ENCODE measurements at regions not wholly inside any gene's neighbourhood (a gene's known extent, or its start where the extent isn't known, plus 50 kb on each side); places are given as distances from the start of the nearest gene placed in this dataset.

- ChIA-PET CTCF (no interaction called here), POLR2A (ENCODE audit: unreplicated experiment) (no interaction called here)
- Histone ChIP-seq H3K9me2 (replicated peaks; ENCODE audit: low read length) (no peaks in the 10 kb centered on the region), H3K4me1 (ENCODE audit: insufficient read depth, low read length) (no peaks in the 10 kb centered on the region), H3K27ac (ENCODE audit: low read length) (no peak overlapping the region), H3K36me3 (ENCODE audit: low read depth, low read length) (no peaks in the 10 kb centered on the region), H3F3A (ENCODE audit: low read length, unreplicated experiment) (no peaks in the 10 kb centered on the region), H4K20me1 (ENCODE audit: low read length) (no peaks in the 10 kb centered on the region), H3K9ac (ENCODE audit: low read length) (no peak overlapping the region), H3K79me2 (ENCODE audit: low read length) (no peaks in the 10 kb centered on the region), H3K4me2 (ENCODE audit: low read length) (no peak overlapping the region), H3K9me3 (ENCODE audit: low read length) (no peaks in the 10 kb centered on the region), H3K27me3 (ENCODE audit: low read length) (no peaks in the 10 kb centered on the region), H2AFZ (ENCODE audit: low read length) (no peak overlapping the region), H3K4me3 (ENCODE audit: low read length) (no peak overlapping the region)
- intact Hi-C loops (cut with micrococcal nuclease) = no loop called here
- ATAC-seq = no peak
- BruUV-seq (replicated peaks) = no TSS peak
- TF ChIP-seq, protein P1, sequence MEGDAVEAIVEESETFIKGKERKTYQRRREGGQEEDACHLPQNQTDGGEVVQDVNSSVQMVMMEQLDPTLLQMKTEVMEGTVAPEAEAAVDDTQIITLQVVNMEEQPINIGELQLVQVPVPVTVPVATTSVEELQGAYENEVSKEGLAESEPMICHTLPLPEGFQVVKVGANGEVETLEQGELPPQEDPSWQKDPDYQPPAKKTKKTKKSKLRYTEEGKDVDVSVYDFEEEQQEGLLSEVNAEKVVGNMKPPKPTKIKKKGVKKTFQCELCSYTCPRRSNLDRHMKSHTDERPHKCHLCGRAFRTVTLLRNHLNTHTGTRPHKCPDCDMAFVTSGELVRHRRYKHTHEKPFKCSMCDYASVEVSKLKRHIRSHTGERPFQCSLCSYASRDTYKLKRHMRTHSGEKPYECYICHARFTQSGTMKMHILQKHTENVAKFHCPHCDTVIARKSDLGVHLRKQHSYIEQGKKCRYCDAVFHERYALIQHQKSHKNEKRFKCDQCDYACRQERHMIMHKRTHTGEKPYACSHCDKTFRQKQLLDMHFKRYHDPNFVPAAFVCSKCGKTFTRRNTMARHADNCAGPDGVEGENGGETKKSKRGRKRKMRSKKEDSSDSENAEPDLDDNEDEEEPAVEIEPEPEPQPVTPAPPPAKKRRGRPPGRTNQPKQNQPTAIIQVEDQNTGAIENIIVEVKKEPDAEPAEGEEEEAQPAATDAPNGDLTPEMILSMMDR (conservative IDR thresholded peaks at IDR 0.05; ENCODE audit: low read depth, low read length) = peak; percentile 49
- no peak for TF ChIP-seq EZH2phosphoT487 (IDR thresholded peaks at IDR 0.05; ENCODE audit: borderline replicate concordance, low read length)
- DNase-seq = peak; percentile 34
These were observed 57.8 kb upstream of the HSPA9 start for GRCh38 chr5:138632900-138633489.

DNA sequence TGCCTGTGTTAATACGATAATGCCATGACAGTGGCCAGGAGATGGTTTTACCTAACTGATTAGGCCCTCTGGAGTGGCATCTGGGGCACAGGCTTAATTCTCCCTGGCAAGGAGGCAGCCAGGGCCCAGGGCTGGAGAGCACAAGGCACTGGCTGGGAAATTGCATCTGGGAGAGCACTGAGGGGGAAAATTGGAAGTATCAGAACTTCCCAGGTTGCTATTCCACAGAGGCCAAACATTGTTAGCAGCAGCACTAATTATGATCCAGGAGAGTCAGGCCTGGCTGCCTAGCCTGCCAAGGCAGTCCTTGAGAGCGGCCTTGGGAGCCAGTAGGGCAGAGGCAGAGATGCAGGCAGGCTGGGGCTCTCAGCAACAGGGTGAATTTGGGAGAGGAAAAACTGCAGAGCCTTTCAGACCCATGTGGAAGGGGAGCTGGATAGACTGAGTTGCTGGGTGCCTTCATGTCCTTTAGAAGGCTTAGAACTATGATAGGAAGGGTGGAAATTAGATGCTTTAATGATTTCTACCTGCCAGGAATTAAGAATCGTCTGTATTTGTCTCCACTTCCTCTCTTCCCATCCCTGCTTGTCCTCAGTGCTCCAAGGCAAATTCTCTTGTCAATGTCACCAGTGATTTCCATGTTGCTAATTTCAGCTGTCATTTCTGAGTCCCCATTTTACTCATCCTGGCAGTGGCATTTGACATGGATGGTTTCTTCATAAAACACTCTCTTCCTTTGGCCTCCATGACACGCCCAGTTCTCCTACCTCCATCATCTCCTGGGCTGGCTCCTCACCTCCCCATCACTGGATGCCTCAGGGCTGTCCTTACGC is 56.1 kb upstream of the HSPA9 start:
- TF ChIP-seq EZH2 (IDR thresholded peaks at IDR 0.05; ENCODE audit: low read length, unreplicated experiment) = no peak
- no peak for TF ChIP-seq EZH2phosphoT487 (IDR thresholded peaks at IDR 0.05; ENCODE audit: borderline replicate concordance, low read length)
- TF ChIP-seq, protein P1 (conservative IDR thresholded peaks at IDR 0.05; ENCODE audit: low read depth, low read length) = no peak
- no peaks in the 10 kb centered on the region for H4K20me1 ChIP-seq (ENCODE audit: low read length)
- H3K4me2 ChIP-seq (ENCODE audit: low read length) = no peak overlapping the region
- no TSS peak for BruUV-seq (replicated peaks)
- no peaks in the 10 kb centered on the region for H3F3A ChIP-seq (ENCODE audit: low read length, unreplicated experiment)
- H3K9ac ChIP-seq (ENCODE audit: low read length) = no peak overlapping the region
- H3K27ac ChIP-seq (ENCODE audit: low read length) = no peak overlapping the region
- no peaks in the 10 kb centered on the region for H3K9me3 ChIP-seq (ENCODE audit: low read length)
- CTCF ChIA-PET = no interaction called here
- no peak overlapping the region for H2AFZ ChIP-seq (ENCODE audit: low read length)
- H3K4me1 ChIP-seq (ENCODE audit: insufficient read depth, low read length) = no peaks in the 10 kb centered on the region
- H3K4me3 ChIP-seq (ENCODE audit: low read length) = no peak overlapping the region
- POLR2A ChIA-PET (ENCODE audit: unreplicated experiment) = no interaction called here
- ATAC-seq (no peak), DNase-seq (no peak)
- H3K9me2 ChIP-seq (replicated peaks; ENCODE audit: low read length) = no peaks in the 10 kb centered on the region
- no peaks in the 10 kb centered on the region for H3K36me3 ChIP-seq (ENCODE audit: low read depth, low read length)
- intact Hi-C loops (cut with micrococcal nuclease) = no loop called here
- no peaks in the 10 kb centered on the region for H3K27me3 ChIP-seq (ENCODE audit: low read length)
- no peaks in the 10 kb centered on the region for H3K79me2 ChIP-seq (ENCODE audit: low read length)

DNA sequence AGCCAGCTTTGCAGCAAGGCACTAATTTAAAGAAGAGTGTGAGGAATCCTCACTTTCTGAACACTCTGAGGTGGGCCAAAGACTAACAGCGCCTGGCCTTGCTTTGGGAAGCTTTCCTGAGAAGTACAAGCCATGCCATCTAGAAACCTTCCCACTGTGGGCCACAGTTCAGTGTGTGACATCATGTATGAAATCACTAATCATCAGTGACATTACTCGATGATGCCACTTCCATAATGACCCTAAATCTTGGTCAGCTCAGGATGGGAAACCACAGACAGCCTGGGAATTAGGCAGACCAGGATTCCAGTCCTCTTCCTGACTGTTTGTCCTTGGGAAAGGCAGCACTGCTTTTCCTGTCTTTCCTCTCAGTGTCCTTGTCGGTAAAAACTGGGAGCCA is 54.2 kb upstream of the HSPA9 start:
- no peaks in the 10 kb centered on the region for H3K79me2 ChIP-seq (ENCODE audit: low read length)
- no peak overlapping the region for H3K4me2 ChIP-seq (ENCODE audit: low read length)
- H3K9ac ChIP-seq (ENCODE audit: low read length) = no peak overlapping the region
- no peak overlapping the region for H3K4me3 ChIP-seq (ENCODE audit: low read length)
- H2AFZ ChIP-seq (ENCODE audit: low read length) = no peak overlapping the region
- no TSS peak for BruUV-seq (replicated peaks)
- no peaks in the 10 kb centered on the region for H4K20me1 ChIP-seq (ENCODE audit: low read length)
- no peak overlapping the region for H3K27ac ChIP-seq (ENCODE audit: low read length)
- no peaks in the 10 kb centered on the region for H3K9me3 ChIP-seq (ENCODE audit: low read length)
- ChIA-PET POLR2A (ENCODE audit: unreplicated experiment) (no interaction called here), CTCF (no interaction called here)
- H3K9me2 ChIP-seq (replicated peaks; ENCODE audit: low read length) = no peaks in the 10 kb centered on the region
- no peak for ATAC-seq
- H3K27me3 ChIP-seq (ENCODE audit: low read length) = no peaks in the 10 kb centered on the region
- H3K4me1 ChIP-seq (ENCODE audit: insufficient read depth, low read length) = no peaks in the 10 kb centered on the region
- H3F3A ChIP-seq (ENCODE audit: low read length, unreplicated experiment) = no peaks in the 10 kb centered on the region
- TF ChIP-seq EZH2 (IDR thresholded peaks at IDR 0.05; ENCODE audit: low read length, unreplicated experiment) (no peak), EZH2phosphoT487 (IDR thresholded peaks at IDR 0.05; ENCODE audit: borderline replicate concordance, low read length) (no peak)
- TF ChIP-seq, protein P1 (conservative IDR thresholded peaks at IDR 0.05; ENCODE audit: low read depth, low read length) = no peak
- no peak for DNase-seq
- no peaks in the 10 kb centered on the region for H3K36me3 ChIP-seq (ENCODE audit: low read depth, low read length)
- intact Hi-C loops (cut with micrococcal nuclease) = no loop called here

Measured in PC-3 (cell line).